B cell (primary cell): ENCODE measurements at regions not wholly inside any gene's neighbourhood (a gene's known extent, or its start where the extent isn't known, plus 50 kb on each side); places are given as distances from the start of the nearest gene placed in this dataset.

Experiments used
- ATAC-seq: fragments of 200-7000 bp; cut with Tn5 transposase; one replicate; pipeline ENCODE4 v1.10.0; 2021; ENCODE audit warnings: low read depth, mild to moderate bottlenecking, moderate number of reproducible peaks, moderate library complexity
- CTCF ChIA-PET: fragments of 350-600 bp; sonication (Branson Sonifier 250); formaldehyde crosslinking; loops from one replicate; lab custom pipeline; 2021; ENCODE audit warnings: antibody characterized with exemption, inconsistent platforms; lab: Charles Lee
- POLR2A ChIA-PET: fragments of 350-600 bp; sonication (Branson Sonifier 250); formaldehyde crosslinking; loops from one replicate; lab custom pipeline; 2021; ENCODE audit warnings: antibody characterized with exemption; lab: Charles Lee
- DNase-seq: peaks from one replicate; pipeline ENCODE4 v3.0.0; 2013
- H2AFZ ChIP-seq: 2 replicates; pipeline ENCODE4 v1.6.1; 2012; ENCODE audit warnings: mild to moderate bottlenecking, low read depth, low read length; ENCODE audit not compliant: insufficient read depth, poor library complexity, severe bottlenecking
- H3K27ac ChIP-seq, 2 donors: 1 replicate in 1 of 2; 2 replicates in 1 of 2; pipeline ENCODE4 v1.5.1; 2012 to 2013; ENCODE audit warnings: low read length in 2 of 2, mild to moderate bottlenecking in 2 of 2, moderate library complexity in 1 of 2
- H3K27me3 ChIP-seq, 4 experiments: fragments of 200-600 bp in 1 of 4; sonication (generic) in 1 of 4; replicated peaks in 1 of 4; 1 replicate in 2 of 4; 2 replicates in 2 of 4; pipeline versions ENCODE4 v1.6.1 to v1.7.0; 2013 to 2016; ENCODE audit warnings: low read length in 3 of 4, mild to moderate bottlenecking in 2 of 4, mixed read lengths in 1 of 4, moderate library complexity in 1 of 4; ENCODE audit not compliant: insufficient read depth in 4 of 4, control insufficient read depth in 3 of 4; ENCODE audit errors: control extremely low read depth in 1 of 4
- H3K36me3 ChIP-seq, 2 experiments: replicated peaks in 1 of 2; 1 replicate in 1 of 2; 2 replicates in 1 of 2; pipeline versions ENCODE4 v1.6.1 to v1.7.1; 2013; ENCODE audit warnings: low read length in 1 of 2; ENCODE audit not compliant: insufficient read depth in 2 of 2, control insufficient read depth in 1 of 2; ENCODE audit errors: control extremely low read depth in 1 of 2, extremely low read depth in 1 of 2
- H3K4me1 ChIP-seq, 2 donors: fragments of 200-600 bp in 1 of 2; sonication (generic) in 1 of 2; 1 replicate in 1 of 2; 2 replicates in 1 of 2; pipeline versions ENCODE4 v1.5.1 to v1.6.1; 2013 to 2017; ENCODE audit warnings: low read length in 2 of 2; ENCODE audit not compliant: control insufficient read depth in 2 of 2, insufficient read depth in 2 of 2
- H3K4me2 ChIP-seq: replicated peaks from 2 replicates; pipeline ENCODE3; 2012; ENCODE audit warnings: mild to moderate bottlenecking, low read depth, low read length; ENCODE audit not compliant: poor library complexity, severe bottlenecking
- H3K4me3 ChIP-seq, 5 experiments: fragments of 200-600 bp in 1 of 5; sonication (generic) in 1 of 5; 1 replicate in 3 of 5; 2 replicates in 2 of 5; pipeline versions ENCODE4 v1.5.1 to v1.7.0; 2011 to 2016; ENCODE audit warnings: low read length in 4 of 5, mild to moderate bottlenecking in 4 of 5, low read depth in 2 of 5, control low read depth in 1 of 5, moderate library complexity in 1 of 5; ENCODE audit not compliant: insufficient read depth in 1 of 5; ENCODE audit errors: control extremely low read depth in 1 of 5, extremely low read depth in 1 of 5
- H3K79me2 ChIP-seq: fragments of 200-600 bp; sonication (generic); one replicate; pipeline ENCODE4 v1.6.0; 2016; ENCODE audit warnings: low read length; ENCODE audit not compliant: control insufficient read depth, insufficient read depth
- H3K9ac ChIP-seq: fragments of 200-600 bp; sonication (generic); 2 replicates; pipeline ENCODE4 v1.6.1; 2017; ENCODE audit warnings: mild to moderate bottlenecking, low read length, moderate library complexity
- H3K9me3 ChIP-seq, 3 donors: one replicate each; pipeline versions ENCODE4 v1.6.1 to v1.7.1; 2013; ENCODE audit warnings: low read length in 2 of 3; ENCODE audit not compliant: control insufficient read depth in 2 of 3, insufficient read depth in 1 of 3; ENCODE audit errors: control extremely low read depth in 1 of 3
- H4K20me1 ChIP-seq: 2 replicates; pipeline ENCODE4 v1.6.0; 2012; ENCODE audit warnings: mild to moderate bottlenecking, low read length; ENCODE audit not compliant: insufficient read depth, control insufficient read depth, poor library complexity, severe bottlenecking
- H3K27ac Mint-ChIP-seq: one replicate; pipeline ENCODE4 v1.8.0; 2021; ENCODE audit warnings: mixed read lengths
- H3K27me3 Mint-ChIP-seq: one replicate; pipeline ENCODE4 v1.8.0; 2021; ENCODE audit warnings: mixed read lengths
- H3K4me1 Mint-ChIP-seq: one replicate; pipeline ENCODE4 v1.8.0; 2021; ENCODE audit warnings: mixed read lengths
- H3K4me3 Mint-ChIP-seq: one replicate; pipeline ENCODE4 v1.8.0; 2021; ENCODE audit warnings: mixed read lengths
- H3K9me3 Mint-ChIP-seq: one replicate; pipeline ENCODE4 v1.8.0; 2022; ENCODE audit warnings: mixed read lengths; ENCODE audit not compliant: insufficient read depth
- CTCF ChIP-seq: fragments of 200-600 bp; IDR thresholded peaks from one replicate; pipeline ENCODE4 v1.8.0; 2022; ENCODE audit warnings: antibody characterized with exemption, mild to moderate bottlenecking
- EZH2 ChIP-seq: IDR thresholded peaks from 2 replicates; pipeline ENCODE4 v1.6.1; 2012; ENCODE audit warnings: borderline replicate concordance, low read depth, mild to moderate bottlenecking, moderate library complexity, low read length; ENCODE audit not compliant: insufficient read depth, poor library complexity, severe bottlenecking
- WGBS: methylation state at CpG from one replicate; pipeline ENCODE4 v1.1.5; 2013; ENCODE audit warnings: missing lambda C conversion rate; ENCODE audit not compliant: insufficient coverage; 5-methylcytosine and 5-hydroxymethylcytosine counted together
- intact Hi-C: fragments of 100-400 bp; cut with micrococcal nuclease; formaldehyde crosslinking; loops from one replicate; pipeline ENCODE4 v1.10.0; 2022

GRCh38 chr4:186473933-186474332 is 81.4 kb downstream of the MTNR1A start:
- intact Hi-C loops = no loop called here
- Histone ChIP-seq H3K4me2 (no peak overlapping the region), H3K79me2 (no peaks in the 10 kb centered on the region), H4K20me1 (no peaks in the 10 kb centered on the region), H3K4me1 (no peaks in the 10 kb centered on the region), H2AFZ (no peak overlapping the region), H3K27me3 (no peaks in the 10 kb centered on the region), H3K4me3 (no peak overlapping the region), H3K27ac (no peak overlapping the region), H3K9me3 (no peaks in the 10 kb centered on the region), H3K36me3 (no peaks in the 10 kb centered on the region), H3K9ac (no peak overlapping the region)
- Mint-ChIP-seq H3K27me3 (no peaks in the 10 kb centered on the region), H3K9me3 (no peaks in the 10 kb centered on the region), H3K4me1 (no peaks in the 10 kb centered on the region), H3K27ac (no peak overlapping the region), H3K4me3 (no peak overlapping the region)
- ChIA-PET CTCF (no interaction called here), POLR2A (no interaction called here)
- ATAC-seq (no peak), DNase-seq (no peak)
- WGBS = 80% methylated on average over 4 of the region's 6 CpGs
- TF ChIP-seq CTCF = no peak
- no peak for TF ChIP-seq EZH2

- Histone ChIP-seq H2AFZ (no peak overlapping the region), H3K4me3 (no peak overlapping the region), H3K4me2 (no peak overlapping the region), H3K79me2 (no peaks in the 10 kb centered on the region), H3K27me3 (no peaks in the 10 kb centered on the region), H4K20me1 (no peaks in the 10 kb centered on the region), H3K4me1 (no peaks in the 10 kb centered on the region), H3K36me3 (no peaks in the 10 kb centered on the region), H3K27ac (no peak overlapping the region), H3K9me3 (no peaks in the 10 kb centered on the region), H3K9ac (no peak overlapping the region)
- H3K9me3 Mint-ChIP-seq = no peaks in the 10 kb centered on the region
- ATAC-seq = no peak
- intact Hi-C loops = no loop called here
- CTCF ChIA-PET = no interaction called here
- no peak overlapping the region for H3K27ac Mint-ChIP-seq
- WGBS = 9% methylated on average over 3 of the region's 4 CpGs
- no peaks in the 10 kb centered on the region for H3K4me1 Mint-ChIP-seq
- TF ChIP-seq CTCF (no peak), EZH2 (no peak)
- no peaks in the 10 kb centered on the region for H3K27me3 Mint-ChIP-seq
- no peak overlapping the region for H3K4me3 Mint-ChIP-seq
- no peak for DNase-seq
- POLR2A ChIA-PET = no interaction called here
These were observed 82.4 kb downstream of the MTNR1A start for GRCh38 chr4:186472948-186473347.
